ENCODE measurements at regions not wholly inside any gene's neighbourhood (a gene's known extent, or its start where the extent isn't known, plus 50 kb on each side); places are given as distances from the start of the nearest gene placed in this dataset.

- TF ChIP-seq EZH2 (IDR thresholded peaks at IDR 0.05; ENCODE audit: borderline replicate concordance, insufficient read depth, low read depth, low read length, poor library complexity, severe bottlenecking) (no peak), CTCF (IDR thresholded peaks at IDR 0.05) (no peak)
These were observed 356.6 kb upstream of the ROBO2 start for GRCh38 chr3:76683256-76683655.
